HFF-Myc (cell line): ENCODE measurements at regions not wholly inside any gene's neighbourhood (a gene's known extent, or its start where the extent isn't known, plus 50 kb on each side); places are given as distances from the start of the nearest gene placed in this dataset.
A peak's percentile ranks its signal among the peaks of the same experiment; 100 is the strongest.
"Not testable (repeated sequence)": the region's sequence is repeated elsewhere in the genome, so short reads cannot be mapped to it uniquely, and the experiment has no call there.

ENCODE experiments used
- DNase-seq: peaks from one replicate; pipeline ENCODE4 v3.0.0-alpha.2; 2011; ENCODE audit warnings: low read depth; ENCODE audit errors: extremely low read depth
- H3K4me3 ChIP-seq: replicated peaks from 2 replicates; pipeline ENCODE4 v1.5.1; 2011; ENCODE audit warnings: low read depth, mild to moderate bottlenecking, control low read depth, low read length
- TF ChIP-seq, protein P1 (sequence below): IDR thresholded peaks from 2 replicates; pipeline ENCODE4 v1.5.1; 2012; ENCODE audit warnings: mild to moderate bottlenecking, low read depth, low read length, control low read depth; ENCODE audit errors: missing control alignments

DNA sequence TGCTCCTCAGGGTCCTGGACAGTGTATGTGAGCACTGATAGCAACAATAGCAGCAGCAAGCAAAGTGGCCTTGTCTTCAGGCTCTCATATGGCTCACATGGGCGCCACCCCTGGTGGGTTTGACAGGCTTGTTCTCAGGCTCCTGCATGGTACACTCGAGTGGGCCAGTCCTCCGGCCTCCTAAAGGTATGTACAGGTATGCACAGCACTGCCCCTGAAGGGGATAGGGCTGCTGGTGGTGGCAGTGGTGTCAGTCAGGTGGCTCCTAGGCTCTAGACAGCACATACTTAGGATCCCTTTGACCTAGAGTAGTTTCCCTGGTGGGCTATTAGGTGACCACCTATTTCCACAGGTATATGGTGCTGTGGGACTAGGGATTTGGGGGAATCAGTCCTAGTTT lies 79.8 kb downstream of the LGALS9B start:
- not testable (repeated sequence) for H3K4me3 ChIP-seq, DNase-seq

DNA sequence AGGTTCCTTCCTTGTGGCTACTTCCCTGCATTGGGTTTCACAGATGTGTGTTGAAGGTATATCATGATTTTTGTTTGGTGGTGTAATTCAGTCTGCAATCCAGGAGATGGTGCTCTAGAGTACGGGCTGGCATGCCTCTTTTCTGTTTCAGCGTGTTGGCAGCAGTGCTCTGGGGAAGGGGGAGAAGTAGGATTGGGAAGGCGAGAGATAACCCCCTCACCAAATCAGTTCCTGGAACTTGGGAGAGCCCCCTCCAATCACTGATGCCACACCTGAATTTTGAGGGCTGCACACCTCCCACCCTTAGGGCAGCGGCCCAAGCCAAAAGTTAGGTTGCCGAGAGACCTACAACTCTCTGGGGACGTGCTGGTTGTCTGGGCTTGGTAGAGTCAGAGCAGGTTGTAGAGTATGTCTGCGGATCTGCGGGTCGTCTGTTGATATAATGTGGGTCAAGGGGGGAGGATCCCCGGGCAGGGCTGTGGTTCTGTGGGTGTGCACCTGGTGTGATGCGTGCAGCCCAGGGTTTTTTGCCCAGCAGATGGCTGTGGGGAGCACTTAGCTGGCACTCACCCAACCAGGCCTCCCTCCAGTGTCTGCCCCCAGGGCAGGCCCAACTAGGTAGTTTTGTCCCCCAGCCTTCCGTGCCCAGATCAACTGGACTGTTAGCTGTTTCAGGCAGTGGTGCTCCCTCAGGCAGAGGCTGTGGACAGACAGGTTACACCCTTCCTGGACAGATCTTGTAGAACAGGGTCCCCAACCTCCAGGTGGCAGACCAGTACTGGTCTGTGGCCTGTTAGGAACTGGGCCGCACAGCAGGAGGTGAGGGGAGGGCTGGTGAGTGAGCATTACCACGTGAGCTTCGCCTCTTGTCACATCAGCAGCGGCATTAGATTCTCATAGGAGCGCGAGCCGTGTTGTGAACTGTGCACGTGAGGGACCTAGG lies 85.7 kb downstream of the LGALS9B start:
- DNase-seq, H3K4me3 ChIP-seq: not testable (repeated sequence)
- TF ChIP-seq, protein P1, sequence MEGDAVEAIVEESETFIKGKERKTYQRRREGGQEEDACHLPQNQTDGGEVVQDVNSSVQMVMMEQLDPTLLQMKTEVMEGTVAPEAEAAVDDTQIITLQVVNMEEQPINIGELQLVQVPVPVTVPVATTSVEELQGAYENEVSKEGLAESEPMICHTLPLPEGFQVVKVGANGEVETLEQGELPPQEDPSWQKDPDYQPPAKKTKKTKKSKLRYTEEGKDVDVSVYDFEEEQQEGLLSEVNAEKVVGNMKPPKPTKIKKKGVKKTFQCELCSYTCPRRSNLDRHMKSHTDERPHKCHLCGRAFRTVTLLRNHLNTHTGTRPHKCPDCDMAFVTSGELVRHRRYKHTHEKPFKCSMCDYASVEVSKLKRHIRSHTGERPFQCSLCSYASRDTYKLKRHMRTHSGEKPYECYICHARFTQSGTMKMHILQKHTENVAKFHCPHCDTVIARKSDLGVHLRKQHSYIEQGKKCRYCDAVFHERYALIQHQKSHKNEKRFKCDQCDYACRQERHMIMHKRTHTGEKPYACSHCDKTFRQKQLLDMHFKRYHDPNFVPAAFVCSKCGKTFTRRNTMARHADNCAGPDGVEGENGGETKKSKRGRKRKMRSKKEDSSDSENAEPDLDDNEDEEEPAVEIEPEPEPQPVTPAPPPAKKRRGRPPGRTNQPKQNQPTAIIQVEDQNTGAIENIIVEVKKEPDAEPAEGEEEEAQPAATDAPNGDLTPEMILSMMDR = peak; percentile 40

DNA sequence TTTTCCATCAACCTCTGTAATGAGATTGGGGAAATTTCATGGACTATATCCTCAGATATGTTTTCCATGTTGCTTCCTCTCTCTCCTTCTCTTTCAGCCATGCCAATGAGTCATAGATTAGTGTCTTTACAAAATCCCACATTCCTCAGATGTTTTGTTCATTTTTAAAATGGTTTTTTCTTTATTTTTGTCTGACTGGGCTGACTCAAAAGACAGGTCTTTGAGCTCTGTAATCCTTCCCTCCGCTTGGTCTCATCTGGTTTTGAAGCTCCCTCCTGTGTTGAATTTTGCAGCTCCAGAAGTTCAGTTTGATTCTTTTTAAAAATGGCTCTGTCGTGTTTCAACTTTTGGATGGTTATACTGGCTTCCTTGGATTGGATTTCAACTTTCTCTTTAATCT lies 86.7 kb downstream of the LGALS9B start:
- not testable (repeated sequence) for H3K4me3 ChIP-seq, DNase-seq

DNA sequence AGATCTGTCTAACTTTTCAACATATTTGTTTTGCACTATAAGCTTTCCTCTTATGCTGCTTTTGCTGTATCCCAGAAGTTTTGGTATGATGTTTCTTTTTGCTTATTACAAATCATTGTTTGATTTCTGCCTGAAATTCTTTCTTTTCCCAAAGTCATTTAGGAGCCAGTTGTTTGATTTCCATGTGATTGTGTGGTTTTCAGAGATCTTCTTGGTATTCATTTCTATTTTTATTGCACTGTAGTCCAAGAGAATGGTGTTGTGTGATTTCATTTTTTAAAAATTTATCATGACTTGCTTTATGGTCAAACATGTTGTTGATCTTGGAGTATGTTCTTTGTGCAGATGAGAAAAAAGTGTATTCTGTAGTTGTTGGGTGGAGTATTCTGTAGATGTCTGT lies 88.1 kb downstream of the LGALS9B start:
- DNase-seq, H3K4me3 ChIP-seq: not testable (repeated sequence)

DNA sequence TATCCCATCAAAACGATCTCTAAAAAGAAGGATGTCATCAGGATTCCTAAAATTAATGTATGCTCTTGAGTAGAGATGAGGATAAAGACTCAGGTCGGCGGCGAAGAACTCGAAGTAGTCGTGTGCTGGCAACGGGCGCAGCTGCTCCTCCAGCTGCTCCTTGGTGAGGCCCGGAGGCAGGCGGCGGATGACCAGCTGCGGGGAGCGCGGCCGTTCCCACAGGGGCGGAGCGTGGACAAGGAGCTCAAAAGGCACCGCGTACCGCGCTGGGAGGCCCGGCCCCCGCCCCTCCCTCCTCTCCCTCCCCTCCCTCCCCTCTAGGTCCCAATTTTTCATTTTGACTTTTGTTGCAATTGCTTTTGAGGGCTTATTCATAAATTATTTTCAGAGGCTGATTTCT lies 90.7 kb downstream of the LGALS9B start:
- not testable (repeated sequence) for DNase-seq, H3K4me3 ChIP-seq

DNA sequence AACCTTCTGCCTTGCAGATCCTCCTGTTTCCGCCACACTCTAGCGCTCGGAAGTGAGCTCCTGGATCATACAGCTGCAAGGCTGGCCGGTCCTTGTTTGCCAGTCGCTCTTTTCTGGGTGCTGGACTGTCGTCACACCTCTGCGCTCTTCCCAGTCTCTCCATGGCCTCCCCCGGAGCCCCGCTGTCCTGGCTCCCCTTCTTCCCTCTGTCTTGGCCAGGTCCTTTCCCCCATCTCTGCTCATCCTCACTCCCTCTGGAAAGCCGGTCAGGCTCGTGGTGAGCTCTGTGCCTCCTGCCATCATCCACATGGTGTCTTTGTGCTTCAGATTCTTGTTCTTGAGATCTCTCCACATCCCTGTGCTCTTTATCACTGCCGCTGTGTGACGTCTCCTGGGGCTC lies 91.6 kb downstream of the LGALS9B start:
- DNase-seq, H3K4me3 ChIP-seq: not testable (repeated sequence)
